ENCODE measurements at regions not wholly inside any gene's neighbourhood (a gene's known extent, or its start where the extent isn't known, plus 50 kb on each side); places are given as distances from the start of the nearest gene placed in this dataset.
A peak's percentile ranks its signal among the peaks of the same experiment; 100 is the strongest.
"Not testable (repeated sequence)": the region's sequence is repeated elsewhere in the genome, so short reads cannot be mapped to it uniquely, and the experiment has no call there.

DNA sequence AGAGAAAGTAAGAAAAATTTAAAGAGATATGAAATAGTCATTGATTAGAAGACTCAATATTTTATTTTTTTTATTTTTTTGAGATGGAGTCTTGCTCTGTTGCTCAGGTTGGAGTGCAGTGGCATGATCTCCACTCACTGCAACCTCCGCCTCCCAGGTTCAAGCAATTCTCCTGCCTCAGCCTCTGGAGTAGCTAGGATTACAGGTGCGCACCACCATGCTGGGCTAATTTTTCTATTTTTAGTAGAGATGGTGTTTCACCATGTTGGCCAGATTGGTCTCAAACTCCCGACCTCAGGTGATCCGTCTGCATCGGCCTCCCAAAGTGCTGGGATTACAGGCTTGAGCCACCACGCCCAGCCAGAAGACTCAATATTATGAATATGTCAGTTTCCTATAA is 672.6 kb downstream of the UQCRFS1 start:
- DNase-seq (ENCODE audit: low spot score), result not testable (repeated sequence)

DNA sequence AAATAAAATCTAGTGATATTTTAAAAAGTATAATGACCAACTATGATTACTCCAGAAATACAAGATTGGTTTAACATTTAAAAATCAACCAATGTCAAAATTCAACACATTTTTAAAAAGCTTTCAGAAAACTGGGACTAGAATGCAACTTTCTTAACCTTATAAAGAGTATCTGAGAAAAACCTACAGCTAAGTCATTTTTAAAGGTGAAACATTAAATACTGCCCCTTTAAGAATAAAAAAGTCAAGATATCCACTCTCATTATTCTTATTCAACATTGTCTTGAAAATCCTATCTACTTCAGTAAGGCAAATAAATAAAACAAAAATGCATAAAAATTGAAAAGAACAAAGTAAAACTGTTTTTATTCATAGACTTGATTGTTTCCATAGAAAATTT is 673.2 kb downstream of the UQCRFS1 start:
- no peak for DNase-seq (ENCODE audit: low spot score)

DNA sequence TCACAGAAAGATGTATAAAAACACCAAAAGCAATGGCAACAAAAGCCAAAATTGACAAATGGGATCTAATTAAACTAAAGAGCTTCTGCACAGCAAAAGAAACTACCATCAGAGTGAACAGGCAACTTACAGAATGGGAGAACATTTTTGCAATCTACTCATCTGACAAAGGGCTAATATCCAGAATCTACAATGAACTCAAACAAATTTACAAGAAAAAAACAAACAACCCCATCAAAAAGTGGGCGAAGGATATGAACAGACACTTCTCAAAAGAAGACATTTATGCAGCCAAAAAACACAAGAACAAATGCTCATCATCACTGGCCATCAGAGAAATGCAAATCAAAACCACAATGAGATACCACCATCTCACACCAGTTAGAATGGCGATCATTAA is 674.4 kb downstream of the UQCRFS1 start:
- not testable (repeated sequence) for DNase-seq (ENCODE audit: low spot score)

DNA sequence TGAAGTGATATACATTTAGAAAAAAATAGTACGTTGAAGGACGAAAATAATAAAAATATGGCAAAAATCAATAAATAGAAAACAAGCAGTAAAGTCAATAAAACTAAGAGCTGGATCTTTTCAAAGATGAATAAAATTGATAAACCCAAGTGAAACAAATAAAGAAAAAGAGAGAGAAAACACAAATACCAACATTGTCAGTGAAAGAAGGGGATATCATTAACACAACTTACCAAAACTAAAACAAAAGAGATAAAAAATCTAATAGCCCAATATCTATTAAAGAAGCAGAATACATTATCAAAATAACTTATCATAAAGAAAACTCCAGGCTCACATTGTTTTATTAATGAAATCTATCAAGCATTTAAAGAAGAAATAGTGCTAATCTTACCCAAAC is 675.1 kb downstream of the UQCRFS1 start:
- no peak for DNase-seq (ENCODE audit: low spot score)

DNA sequence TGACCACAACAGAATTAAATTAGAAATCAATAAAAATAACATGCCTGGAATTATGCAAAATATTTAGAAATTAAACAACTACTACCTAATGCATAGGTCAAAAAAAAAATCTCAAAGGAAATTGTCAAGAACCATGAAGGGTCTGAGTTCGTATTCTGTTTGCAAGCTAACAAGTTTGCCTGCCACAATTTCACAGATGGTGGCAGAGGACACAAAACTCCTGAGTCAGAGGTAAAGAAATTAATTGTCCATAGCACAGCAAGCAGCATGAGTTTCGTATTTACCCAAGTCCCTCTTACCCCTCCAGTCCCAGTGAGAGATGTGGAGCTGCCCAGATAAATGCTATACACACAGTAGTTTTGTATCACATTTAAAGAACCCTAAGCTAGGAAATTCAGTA is 675.9 kb downstream of the UQCRFS1 start:
- DNase-seq (ENCODE audit: low spot score), result no peak

DNA sequence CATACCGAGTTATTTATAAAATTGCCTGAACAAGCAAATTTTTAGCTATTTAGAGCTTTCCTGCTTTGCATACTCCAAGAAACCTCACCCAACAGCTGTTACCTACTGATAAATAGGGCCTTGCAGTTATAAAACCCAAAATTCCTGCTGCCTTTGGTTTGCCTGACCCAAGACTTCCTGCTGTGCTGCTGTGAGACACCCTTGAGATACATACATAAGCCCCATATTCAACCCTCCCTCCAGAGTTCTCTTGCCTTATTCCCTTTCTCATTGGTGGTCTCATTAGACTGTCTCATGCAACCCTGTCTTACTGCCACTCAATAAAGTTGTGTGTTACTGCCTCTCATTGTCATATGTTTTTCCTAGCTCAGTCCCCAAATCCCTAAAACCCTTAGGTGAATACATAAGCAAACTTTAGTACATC is 677.6 kb downstream of the UQCRFS1 start:
- no peak for DNase-seq (ENCODE audit: low spot score)

DNA sequence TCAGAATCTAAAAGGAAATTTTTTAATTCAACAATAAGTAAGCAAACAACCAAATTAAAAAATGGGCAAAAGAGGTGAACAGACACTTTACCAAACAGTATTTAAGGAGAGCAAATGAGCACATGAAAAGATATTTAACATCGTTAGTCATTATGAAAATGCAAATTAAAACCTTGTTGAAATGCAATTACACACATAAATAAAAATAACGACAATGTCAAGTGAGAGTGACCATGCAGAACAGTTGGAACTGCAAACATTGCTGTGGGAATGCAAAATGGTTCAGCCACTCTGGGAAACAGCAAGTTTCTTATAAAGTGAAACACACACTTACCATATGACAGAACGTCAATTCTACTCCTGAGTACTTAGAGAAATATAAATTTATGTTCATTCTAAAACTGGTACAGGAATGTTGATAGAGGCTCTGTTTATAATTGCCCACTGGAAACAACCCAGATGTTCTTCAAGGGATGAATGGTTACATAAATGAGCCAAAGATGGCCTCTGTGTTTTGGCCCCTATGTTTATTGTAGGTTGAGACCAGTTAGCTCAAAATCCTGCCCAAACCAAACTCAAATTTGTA is 678.1 kb downstream of the UQCRFS1 start:
- DNase-seq (ENCODE audit: low spot score), result no peak

DNA sequence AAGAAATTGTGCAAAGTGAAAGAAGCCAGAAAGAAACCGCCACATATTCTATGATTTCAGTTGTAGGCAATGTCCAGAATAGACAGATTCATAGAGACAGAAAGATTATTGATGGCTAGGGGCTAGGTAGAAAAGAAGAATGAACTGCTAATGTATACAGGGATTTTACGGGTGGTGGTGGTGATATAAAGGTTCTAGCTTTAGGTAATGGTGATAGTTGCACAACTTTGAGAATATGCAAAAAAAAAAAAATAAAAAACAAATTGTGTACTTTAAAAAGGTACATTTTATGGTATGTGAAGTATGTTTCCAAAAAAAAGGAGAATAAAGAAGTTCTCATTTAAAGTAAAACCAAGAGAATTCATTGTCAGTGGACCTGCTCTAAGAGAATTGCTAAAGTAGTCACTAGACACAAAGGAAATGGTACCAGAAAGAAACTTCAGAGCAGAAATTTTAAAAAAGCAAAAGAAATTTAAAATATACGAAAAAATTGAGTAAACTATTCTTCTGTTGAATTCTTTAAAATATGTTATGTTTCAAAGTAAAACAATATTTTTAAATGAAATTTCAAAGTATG is 680.1 kb downstream of the UQCRFS1 start:
- no peak for DNase-seq (ENCODE audit: low spot score)

DNA sequence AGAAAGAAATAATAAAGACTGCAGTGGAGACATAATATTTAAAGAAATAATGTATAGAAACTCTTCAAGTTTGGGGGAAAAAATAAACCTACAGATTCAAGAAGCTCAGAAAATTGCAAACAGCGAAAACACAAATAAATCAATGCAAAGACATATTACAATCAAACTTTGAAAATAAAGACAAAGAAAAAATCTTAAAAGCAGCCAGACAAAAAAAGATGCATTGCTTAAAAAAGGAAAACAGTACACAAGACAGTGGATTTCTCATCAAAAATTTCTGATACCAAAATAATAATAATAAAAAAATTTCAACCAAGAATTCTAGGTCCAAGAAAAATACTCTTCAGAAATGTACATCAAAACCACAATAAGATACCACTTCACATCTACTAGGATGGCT is 681.0 kb downstream of the UQCRFS1 start:
- DNase-seq (ENCODE audit: low spot score), result no peak

DNA sequence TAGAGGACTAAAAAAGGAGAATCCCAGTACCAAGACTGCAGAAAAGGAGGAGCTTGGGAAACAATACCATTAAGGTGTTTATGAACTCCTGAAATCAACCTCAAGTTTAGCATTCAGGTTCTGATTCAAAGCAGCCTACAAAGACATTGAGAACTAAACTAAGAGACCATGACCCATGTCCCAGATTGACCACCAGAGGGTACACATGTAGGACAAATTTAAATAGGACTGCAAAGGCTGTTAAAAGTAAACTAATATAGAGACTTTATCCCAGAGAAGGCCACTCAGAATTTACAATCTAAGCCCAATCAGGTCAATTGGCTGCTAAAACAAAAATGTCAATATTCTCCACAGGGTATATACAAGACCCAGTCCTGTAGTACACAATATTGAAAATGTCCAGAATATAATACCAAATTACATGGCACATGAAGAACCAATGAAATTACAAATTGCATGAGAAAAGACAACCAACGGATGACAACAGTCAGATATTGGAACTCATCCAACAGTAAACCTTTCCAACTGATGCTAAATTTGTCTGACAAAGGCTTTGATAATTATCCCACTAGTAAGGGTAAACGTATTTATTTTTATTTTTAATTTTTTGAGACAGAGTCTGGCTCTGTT is 682.4 kb downstream of the UQCRFS1 start:
- DNase-seq (ENCODE audit: low spot score), result no peak

DNA sequence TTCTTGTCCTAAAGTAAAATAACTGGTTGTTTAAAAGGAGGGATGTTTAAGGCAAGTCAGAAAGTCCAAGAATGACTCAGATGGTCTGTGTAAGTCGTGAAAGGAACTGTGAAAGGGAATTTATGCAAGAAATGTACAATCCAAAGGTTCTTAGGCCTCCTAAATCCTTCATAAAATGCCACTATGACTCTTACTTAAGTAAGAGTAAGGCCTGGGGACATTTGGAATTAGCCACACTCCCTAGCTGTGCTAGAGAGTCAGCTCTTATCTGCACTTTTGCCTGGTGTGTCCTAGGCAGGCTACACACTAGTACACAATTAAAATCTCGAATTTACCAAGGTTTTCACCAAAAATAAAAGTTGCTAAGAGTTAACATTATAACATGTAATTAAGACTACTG is 686.9 kb downstream of the UQCRFS1 start:
- DNase-seq (ENCODE audit: low spot score), result no peak

DNA sequence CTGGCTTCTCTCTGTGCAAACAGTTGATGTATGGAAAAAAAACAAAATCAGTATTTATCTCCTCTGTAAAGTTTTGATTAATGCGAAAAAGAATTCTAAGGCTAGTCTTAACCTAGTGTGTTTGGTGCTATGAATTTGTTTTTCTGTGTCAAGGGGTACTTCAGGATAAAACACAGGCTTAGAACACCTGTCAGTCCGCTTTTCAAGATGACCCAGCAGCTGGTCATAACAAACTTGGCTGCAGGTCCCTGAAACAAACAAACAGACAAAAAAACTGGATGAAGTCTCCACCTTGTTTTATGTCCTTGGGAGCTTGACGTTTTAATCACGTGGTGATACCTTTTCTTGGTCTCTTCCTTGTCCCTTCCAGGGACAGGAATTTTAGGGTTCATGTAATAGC is 689.3 kb downstream of the UQCRFS1 start:
- no peak for DNase-seq (ENCODE audit: low spot score)

DNA sequence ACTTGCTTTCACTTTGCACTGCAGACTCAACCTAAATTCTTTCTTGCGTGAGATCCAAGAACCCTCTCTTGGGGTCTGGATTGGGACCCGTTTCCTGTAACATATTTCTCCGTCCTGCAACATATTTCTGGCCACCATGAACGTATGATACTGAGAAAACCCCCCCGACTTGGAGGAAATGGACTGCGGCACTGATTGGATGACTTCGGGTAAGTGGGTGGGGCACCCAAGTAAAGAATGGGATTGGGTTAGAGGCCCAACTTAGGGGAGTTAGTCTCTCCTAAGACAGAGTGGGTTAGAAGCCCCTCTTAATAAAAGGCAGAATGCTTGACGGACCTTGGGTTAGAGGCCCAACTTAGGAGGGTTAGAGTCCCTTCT is 690.4 kb downstream of the UQCRFS1 start:
- no peak for DNase-seq (ENCODE audit: low spot score)

DNA sequence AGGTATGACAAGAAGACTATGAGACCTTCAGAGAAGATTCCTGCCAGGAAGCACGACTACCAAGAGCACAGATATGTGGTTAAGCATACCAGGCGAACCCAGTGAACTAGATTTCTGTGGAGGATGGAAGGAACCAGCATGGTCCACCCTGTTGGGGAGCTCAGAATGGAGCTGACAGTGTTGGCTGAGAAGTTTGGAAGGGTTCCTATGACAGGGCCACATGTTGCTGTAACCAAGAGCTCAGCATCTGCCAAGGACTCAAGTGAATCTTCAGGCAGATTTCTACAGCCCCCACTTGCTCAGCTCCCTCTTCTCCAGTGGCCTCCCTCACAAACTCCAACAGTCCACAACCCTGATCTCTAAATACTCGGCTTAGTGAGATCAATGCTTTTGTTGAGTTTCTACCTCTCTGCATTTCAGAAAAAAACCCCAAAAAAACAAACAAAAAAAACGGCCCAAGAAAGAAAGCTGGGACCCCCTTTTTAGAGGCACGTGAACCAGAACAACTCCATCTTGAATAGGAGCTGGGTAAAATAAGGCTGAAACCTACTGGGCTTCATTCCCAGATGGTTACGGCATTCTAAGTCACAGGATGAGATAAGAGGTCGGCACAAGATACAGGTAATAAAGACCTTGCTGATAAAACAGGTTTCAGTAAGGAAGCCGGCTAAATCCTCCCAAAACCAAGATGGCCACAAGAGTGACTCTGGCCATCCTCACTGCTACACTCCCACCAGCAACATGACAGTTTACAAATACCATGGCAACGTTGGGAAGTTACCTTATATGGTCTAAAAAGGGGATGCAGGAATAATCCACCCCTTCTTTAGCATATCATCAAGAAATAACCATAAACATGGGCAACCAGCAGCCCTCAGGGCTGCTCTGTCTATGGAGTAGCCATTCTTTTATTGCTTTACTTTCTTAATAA is 691.1 kb downstream of the UQCRFS1 start:
- DNase-seq (ENCODE audit: low spot score), result no peak

DNA sequence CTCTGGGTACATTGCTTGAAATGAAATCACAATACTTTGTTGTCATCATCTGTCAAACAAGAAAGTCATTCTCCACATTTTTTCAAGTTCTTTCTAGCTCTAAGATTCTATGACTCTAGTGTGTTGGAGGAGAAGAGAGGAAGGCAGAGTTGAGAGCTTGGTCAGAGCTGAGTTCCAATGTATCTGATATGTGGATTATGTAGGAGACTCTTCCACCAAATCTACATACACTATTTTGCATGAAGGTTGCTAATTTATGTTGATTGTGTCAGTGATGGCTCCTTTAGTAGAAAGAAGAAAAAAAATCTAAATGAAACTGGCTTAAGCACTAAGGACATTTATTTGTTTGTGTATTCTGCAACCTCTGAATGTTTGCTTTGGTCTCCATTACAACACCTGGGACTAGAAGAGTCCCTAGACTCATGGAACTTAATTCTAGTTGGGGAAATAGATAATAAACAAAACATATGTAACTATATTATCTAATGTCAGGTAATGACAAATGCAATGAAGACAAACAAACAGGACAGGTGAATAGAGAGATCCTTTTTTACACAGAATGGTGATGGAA is 691.9 kb downstream of the UQCRFS1 start:
- no peak for DNase-seq (ENCODE audit: low spot score)

DNA sequence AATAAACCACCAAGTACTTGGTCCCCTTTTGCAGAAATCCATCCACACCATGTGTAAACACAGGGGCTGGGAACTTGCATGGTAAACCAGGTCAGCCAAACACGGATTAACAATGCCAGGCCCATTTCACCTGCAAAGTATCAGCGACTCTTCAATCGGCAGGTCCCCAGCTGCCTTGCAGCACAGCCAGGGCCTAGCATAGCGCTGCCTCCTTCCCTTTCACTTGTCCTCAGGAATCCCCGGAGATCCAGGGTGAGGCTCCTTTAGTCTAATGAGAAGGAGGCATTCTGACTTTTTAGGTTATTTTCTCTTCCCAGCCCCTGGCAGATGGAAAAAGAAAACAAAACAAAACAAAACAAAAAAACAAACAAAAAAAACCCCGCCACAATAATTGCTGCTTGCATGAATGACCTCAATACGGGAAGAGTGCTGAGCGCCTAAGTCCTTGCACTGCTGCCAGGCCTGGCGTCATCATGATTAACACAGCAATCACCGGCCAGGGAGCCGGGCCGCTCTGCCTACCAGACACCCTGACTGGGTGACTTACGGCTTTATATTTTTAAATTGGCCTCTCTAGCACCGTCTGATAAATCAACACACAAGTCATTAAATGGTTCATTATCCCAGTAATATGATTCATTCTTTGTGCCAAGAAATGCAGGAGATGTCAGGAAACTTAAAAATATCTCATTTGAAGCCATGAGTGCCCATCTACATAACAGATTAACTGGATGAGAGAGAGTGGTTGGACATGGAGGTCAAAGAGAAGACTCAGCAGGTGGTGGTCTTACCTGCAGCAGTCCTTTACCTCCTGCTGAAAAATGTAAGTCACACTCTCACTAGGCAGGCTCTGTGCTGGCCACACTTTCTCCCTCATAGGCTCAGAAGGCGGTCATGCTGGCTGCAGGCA is 692.7 kb downstream of the UQCRFS1 start:
- DNase-seq (ENCODE audit: low spot score), result peak; percentile 11

DNA sequence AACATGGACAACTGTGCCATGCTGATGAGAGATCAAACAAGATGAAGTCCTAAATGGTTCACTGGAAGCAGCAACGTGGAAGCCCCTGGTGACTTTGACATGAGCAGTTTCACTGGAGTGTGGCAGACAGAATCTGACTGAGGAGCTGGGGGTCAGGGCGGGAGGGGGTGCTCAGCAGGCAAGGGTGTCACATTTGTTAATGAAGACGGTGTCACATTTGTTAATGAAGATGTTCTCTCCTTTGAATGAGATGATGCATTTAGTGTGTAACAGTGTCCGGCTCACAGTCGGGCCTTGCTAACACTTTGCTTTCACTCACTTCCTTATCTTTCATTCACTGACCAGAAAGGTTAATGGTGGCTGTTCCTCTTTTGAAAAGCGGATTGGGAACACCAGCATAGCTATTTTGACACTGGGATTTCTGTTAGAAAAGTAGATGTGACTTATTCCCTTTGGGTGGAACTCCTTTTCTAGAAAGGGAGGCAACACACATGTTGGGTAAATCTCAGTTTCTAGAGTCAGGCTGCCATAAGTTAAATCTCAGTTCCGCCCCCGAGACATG is 693.7 kb downstream of the UQCRFS1 start:
- DNase-seq (ENCODE audit: low spot score), result no peak

DNA sequence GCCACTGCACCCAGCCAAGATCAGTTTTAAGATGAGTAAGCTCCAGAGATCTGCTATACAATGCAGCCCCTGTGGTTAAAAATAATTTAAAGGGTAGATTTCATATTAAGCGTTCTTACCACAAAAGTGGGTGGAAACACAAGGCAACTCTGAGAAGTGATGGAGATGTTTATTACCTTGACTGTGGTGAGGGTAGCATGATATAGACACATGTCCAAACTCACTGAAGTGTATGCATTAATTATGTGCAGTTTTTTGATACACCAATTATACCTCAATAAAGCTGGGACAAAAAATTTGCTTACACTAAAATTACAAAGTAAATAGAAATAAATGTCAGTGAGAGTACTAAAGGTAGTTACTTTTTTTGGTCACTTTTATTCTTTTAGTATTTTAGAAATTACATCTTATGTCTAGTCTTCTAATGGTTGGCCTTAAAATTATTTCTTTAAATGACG is 696.5 kb downstream of the UQCRFS1 start:
- DNase-seq (ENCODE audit: low spot score), result no peak

DNA sequence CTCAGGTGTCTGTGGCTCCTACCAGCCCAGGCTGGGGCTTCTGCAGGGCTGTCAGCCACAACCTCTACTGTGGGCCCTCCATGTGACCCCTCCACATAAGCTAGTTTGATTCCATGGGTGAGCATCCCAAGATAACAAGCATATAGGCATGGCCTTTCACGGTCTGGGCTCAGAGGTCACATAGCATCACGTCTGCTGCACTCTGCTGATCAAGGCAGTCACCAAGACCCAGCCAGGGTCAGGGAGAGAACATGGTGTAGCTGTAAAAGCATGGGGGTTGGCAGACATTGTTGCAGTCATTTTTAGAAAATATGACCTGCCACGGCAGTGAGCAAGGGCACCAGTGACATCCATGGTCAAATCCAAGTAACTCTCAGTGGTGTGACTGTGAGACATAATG is 698.8 kb downstream of the UQCRFS1 start:
- no peak for DNase-seq (ENCODE audit: low spot score)

DNA sequence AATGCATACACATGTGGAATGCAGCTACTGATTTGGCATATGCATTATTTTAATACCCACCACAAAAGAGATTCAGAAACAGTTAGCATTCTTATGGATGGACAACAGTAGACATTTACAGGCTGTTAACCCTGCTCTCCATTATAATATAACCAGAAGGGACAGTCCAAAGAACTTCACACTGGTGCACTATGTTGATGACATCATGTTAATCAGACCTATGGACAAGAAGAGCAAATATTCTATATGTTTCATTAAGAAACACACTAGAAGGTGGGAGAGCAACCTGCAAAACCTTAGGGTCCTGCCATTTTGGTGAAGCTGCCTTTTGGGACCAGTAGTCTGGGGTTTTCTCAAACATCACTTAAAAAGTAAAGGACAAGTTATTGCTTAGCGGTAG is 701.3 kb downstream of the UQCRFS1 start:
- DNase-seq (ENCODE audit: low spot score), result no peak

All from putamen (tissue), 1 donor.